ENCODE measurements at regions not wholly inside any gene's neighbourhood (a gene's known extent, or its start where the extent isn't known, plus 50 kb on each side); places are given as distances from the start of the nearest gene placed in this dataset.

DNA sequence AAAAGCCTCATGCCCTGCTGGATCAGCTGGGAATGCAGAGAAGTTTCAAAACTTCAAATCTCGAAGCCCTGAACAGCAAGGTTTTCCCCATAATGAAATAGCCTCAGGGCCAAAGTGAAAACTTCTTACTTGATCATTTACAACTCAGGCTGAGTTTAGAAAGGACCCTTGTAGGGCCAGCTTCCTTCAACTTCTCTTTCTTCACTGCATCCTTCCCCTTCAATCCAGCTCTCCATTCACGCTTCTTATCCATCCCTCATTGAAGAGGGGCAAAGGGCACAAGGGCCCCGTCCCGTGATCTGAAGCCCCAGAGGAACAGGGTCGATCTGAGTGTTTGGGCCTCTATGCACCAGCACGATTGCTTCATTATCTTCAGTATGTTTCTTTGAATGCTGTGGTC is 392.2 kb upstream of the CELF2 start:
- dilution Hi-C loops (cut with MboI; ENCODE audit: extremely low pct_ligation_motif_present, low sequenced_read_pairs): no loop called here
- DNase-seq (ENCODE audit: low read depth, low spot score): no peak
- no peak overlapping the region for H3K4me2 ChIP-seq (ENCODE audit: insufficient read depth, low read length)
- no peak for FAIRE-seq
- CTCF ChIA-PET: no interaction called here
- H4K20me1 ChIP-seq (replicated peaks; ENCODE audit: control insufficient read depth, extremely low read depth, insufficient read depth, low read length): no peaks in the 10 kb centered on the region
- POLR2A ChIA-PET: no interaction called here
- H3K79me2 ChIP-seq (ENCODE audit: control insufficient read depth, insufficient read depth, low read length): no peaks in the 10 kb centered on the region
- H3K27ac ChIP-seq (ENCODE audit: insufficient read depth, low read depth, low read length): no peak overlapping the region
- H3K27me3 ChIP-seq (ENCODE audit: control insufficient read depth in 2 of 2, insufficient read depth in 2 of 2, low read length in 2 of 2): no peaks in the 10 kb centered on the region
- intact Hi-C loops (cut with micrococcal nuclease): no loop called here
- no peaks in the 10 kb centered on the region for H3K9me1 ChIP-seq (replicated peaks; ENCODE audit: control insufficient read depth, extremely low read depth, insufficient read depth, low read length)
- no peaks in the 10 kb centered on the region for H3K36me3 ChIP-seq (ENCODE audit: control insufficient read depth in 2 of 2, extremely low read depth in 1 of 2, insufficient read depth in 2 of 2, low read length in 2 of 2)
- no peak overlapping the region for H2AFZ ChIP-seq (ENCODE audit: low read depth, low read length)
- no peaks in the 10 kb centered on the region for H3K9me3 ChIP-seq (replicated peaks; ENCODE audit: control insufficient read depth, insufficient read depth, low read length)
- no TSS peak for BruUV-seq (replicated peaks)
- TF ChIP-seq JUN (IDR thresholded peaks at IDR 0.05; ENCODE audit: borderline replicate concordance, insufficient read depth, insufficient read length, low read depth): no peak
- TF ChIP-seq POLR2A (IDR thresholded peaks at IDR 0.05; ENCODE audit: low read depth, low read length): no peak
- no peak for TF ChIP-seq MAX (IDR thresholded peaks at IDR 0.05; ENCODE audit: insufficient read depth, insufficient read length)
- TF ChIP-seq FOS (IDR thresholded peaks at IDR 0.05; ENCODE audit: borderline replicate concordance, insufficient read depth, low read length): no peak
- TF ChIP-seq MYC (IDR thresholded peaks at IDR 0.05; ENCODE audit: low read depth, low read length): no peak
- no peak for TF ChIP-seq GATA2 (IDR thresholded peaks at IDR 0.05; ENCODE audit: insufficient read depth, insufficient read length, low read depth, low read length)
- TF ChIP-seq CTCF (IDR thresholded peaks at IDR 0.05; ENCODE audit: extremely low read depth in 1 of 2, insufficient read depth in 1 of 2, low read depth in 1 of 2, low read length in 2 of 2): no peak
- no peak for TF ChIP-seq POLR2AphosphoS5 (IDR thresholded peaks at IDR 0.05; ENCODE audit: insufficient read depth, low read depth, low read length)
- no peak for TF ChIP-seq EZH2 (IDR thresholded peaks at IDR 0.05; ENCODE audit: borderline replicate concordance, low read depth, low read length, severe bottlenecking)
- no peaks in the 10 kb centered on the region for H3K4me1 ChIP-seq (ENCODE audit: control insufficient read depth, extremely low read depth, insufficient read depth, low read length)
- H3K9ac ChIP-seq (replicated peaks; ENCODE audit: extremely low read depth, insufficient read depth, low read length): no peak overlapping the region
- no peak overlapping the region for H3K4me3 ChIP-seq (replicated peaks in 1 of 3; ENCODE audit: insufficient read depth in 1 of 3, low read depth in 1 of 3, low read length in 3 of 3)

All from endothelial cell of umbilical vein (primary cell).